ENCODE measurements at regions not wholly inside any gene's neighbourhood (a gene's known extent, or its start where the extent isn't known, plus 50 kb on each side); places are given as distances from the start of the nearest gene placed in this dataset.

DNA sequence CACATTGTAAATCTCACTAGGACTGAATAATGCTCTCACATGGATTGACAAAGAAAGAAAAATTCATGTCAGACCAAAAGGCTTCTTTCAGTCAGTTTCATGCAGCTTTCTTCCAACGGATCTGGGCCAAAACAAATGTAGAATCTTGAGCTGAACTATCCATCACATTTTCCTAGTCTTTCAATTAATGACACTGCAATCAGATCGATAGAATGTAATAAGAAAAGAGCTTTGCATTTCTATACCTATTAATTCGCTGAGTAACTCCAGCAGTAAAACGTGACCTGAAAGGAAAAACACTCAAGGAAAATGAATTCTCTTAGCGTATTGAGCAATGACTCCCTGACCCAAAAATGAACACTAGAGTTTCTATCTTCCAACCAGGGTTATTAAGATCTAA, 194.8 kb upstream of the BLID start:
- no peak for DNase-seq

GRCh38 chr11:122309262-122309925, 193.4 kb upstream of the BLID start:
- DNase-seq: no peak

GRCh38 chr11:122308226-122308625, 192.2 kb upstream of the BLID start:
- DNase-seq: no peak

DNA sequence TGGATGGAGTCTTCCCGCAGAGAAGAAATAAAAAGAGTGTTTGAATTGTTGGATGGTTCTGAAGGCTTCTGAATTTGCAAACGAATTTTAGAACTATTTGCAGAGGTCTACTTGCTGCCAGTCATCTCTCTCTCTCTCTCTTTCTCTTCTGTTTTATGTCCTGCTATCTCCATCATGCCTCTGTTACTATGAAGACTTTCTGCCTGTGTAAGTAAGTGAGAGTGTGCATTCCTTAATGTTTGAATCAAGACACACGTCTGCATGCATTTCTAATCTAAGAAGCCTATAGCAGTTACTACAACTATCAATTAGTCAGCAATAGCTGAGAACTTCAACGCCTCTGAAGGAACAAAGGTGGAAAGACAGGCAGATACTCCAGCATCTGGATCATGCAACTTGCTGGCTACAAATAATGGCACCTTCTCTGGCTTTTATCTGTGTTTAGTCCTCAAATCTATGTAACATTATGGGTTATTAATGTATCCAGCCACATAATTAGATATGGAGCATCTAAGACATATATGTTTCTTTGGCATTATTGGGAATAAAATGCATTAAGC, 191.5 kb upstream of the BLID start:
- no peak for DNase-seq

GRCh38 chr11:122306831-122307391, 190.9 kb upstream of the BLID start:
- DNase-seq: no peak

GRCh38 chr11:122305426-122306320, 189.7 kb upstream of the BLID start:
- no peak for DNase-seq

DNA sequence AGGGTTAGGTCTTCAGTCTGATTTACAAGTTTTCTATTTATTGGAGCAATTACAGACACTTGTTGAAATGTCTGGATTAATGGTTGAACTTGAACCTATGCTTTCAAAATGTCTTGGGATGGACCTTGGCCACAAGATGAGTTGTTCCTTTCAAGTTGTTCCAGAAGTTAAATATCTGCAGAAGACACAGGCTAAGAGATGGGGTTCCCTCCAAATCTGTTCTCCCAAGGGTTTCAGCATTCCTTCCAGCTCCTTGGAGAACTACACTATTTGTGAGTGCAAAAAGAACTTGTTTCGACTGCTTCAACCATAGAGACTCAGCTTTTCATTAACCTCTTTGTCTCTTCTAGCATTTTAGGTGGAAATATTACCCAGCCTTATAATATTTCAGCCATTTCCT, 189.0 kb upstream of the BLID start:
- no peak for DNase-seq

DNA sequence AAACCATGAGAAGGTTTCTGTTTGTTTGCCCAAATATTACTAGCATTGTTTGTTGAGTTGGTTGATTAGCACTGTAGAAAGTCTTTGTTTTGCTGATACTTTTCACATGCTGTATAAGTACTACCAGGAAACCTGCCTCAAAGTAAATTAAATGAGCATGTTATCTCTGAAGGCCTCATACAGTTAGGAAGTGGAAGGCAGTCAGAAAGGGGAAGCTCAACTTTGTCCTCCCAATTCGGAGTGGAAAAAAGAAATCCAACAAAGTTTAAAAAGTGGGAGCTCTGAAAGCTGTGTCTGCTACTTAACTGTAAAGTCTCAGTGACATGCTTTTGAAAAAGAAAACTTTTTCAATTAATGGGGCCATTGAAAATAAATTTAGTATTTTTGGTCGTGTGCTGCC, 188.3 kb upstream of the BLID start:
- no peak for DNase-seq

DNA sequence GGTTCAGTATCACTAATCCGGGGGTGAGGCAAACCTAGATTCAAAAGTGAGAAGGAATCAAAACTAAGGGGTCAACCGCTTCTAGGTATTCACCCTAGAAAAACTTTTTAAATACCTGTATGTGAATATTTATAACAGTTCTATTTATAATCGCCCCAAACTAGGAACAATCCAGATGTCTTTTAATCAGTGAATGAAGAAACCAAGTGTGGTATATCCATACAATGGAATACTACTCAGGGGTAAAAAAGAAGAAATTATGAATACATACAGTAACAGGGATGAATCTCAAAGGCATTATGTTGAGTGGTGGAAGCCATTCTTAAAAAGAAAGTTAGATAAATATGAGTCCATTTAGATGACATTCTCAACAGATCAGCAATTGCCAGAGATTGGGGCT, 178.0 kb upstream of the BLID start:
- no peak for DNase-seq

DNA sequence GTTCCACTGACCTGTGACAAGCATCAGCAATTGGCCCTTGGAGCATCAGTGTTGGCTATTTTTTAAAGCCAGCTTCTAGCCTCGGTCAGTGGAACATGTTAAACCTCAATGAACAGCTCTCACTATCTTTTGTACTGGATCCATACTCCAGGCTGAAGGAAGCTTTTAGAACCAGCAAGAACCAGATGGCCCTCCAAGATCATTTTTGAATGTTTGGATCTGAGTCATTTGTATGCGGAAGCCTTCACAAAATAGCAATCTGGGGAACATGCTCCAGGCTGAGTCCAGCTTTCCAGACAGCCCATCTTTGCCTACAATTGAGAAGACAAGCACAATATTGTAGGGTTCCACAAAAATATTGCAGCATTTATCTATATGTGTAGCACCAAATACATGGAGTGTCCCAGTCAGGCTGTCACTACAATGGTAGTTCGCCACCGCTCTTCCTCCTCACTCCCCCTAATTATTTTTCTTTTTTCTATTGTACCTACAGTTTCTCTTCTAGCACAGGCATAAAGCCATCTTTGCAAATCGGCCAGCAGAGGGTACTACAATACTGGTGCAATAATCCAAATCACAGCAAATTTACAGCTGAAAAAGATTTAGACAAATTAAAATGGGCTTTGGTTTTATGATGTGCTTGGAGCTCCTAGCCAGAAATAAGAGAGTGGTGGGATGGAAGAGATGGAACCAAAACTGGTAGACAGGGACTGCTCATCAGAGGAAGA, 177.4 kb upstream of the BLID start:
- DNase-seq: no peak

- no peak for DNase-seq
Measured at GRCh38 chr11:122287401-122287800, 171.4 kb upstream of the BLID start.

DNA sequence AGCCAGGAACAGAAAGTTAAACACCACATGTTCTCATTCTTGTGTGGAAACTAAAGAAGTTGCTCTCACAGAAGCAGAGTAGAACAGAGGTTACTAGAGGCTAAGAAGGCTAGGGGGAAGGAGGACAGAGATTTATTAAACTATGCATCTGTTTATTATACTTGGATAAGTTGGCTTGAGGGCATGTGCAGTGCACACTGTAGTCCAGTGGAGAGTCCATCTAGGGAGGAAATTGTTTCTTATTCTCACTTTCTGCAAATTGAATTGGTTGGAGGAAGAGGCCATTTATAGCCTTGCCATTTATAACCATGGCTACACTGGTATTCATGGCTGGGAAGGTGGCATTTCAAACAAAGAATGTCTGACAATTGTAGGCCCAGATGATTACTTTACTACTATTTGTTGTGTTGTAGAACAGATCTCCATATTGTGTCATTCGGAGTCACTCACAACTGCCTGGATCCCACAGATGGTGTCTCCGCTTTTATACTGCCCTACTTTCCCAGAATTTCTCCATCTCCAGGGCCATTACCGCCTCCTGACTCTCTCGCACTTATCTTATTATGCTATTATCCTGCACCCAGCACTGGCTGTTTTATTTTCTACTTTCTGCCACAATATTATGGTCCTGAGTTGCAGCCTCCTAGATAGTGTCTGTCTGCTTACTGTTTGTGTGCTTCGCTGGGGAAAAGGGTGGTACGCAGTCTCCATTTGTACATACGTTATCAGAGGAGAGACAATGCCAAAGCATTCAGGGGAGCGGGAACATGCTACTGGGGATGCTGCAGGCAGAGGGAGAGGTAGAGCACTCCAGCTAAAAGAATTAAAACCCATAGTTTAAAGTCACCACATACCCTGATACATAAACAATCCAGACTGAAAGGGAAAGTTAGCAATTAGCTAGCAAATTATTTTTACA, 169.3 kb upstream of the BLID start:
- DNase-seq: no peak

- DNase-seq: no peak
Measured at GRCh38 chr11:122280870-122281269, 164.9 kb upstream of the BLID start.

DNA sequence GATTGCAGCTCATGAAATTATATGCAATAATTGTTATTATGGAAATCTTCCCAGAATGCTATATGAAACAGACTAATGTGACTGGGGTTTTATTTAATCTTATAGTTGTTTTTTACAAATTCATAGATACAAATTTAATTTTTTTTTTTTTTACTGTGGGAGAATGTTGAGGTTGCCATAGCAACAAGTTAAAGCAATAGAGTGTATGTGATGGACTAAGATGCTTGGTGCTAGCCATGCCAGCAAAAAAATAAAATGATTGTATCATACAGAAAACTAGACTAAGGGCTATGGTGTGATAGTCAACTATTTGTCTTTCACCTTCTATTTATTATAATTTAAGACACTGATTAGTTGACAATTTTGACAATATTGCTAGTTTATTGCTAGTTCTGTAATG, 163.2 kb upstream of the BLID start:
- DNase-seq: no peak

- DNase-seq: no peak
Measured at GRCh38 chr11:122277493-122277892, 161.5 kb upstream of the BLID start.

DNA sequence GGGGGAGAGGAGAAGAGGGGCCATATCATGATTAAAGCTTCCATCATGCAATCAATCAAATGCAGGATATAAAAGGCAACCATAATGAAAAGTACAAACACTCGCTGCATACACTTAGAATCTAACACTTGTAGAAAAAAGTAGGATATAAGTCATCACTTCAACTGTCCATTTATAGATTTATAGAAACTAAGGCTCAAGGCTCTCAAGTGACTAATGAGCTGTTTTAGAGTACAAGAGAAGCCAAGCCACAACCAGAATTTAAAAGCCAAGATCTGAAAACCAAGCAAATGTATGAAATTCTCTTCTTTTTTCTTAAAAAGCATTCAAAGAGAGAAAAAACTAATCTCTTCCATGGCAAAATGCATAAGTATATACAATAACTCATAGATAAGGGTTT, 160.2 kb upstream of the BLID start:
- DNase-seq: no peak

GRCh38 chr11:122275508-122275907, 159.5 kb upstream of the BLID start:
- DNase-seq: no peak

DNA sequence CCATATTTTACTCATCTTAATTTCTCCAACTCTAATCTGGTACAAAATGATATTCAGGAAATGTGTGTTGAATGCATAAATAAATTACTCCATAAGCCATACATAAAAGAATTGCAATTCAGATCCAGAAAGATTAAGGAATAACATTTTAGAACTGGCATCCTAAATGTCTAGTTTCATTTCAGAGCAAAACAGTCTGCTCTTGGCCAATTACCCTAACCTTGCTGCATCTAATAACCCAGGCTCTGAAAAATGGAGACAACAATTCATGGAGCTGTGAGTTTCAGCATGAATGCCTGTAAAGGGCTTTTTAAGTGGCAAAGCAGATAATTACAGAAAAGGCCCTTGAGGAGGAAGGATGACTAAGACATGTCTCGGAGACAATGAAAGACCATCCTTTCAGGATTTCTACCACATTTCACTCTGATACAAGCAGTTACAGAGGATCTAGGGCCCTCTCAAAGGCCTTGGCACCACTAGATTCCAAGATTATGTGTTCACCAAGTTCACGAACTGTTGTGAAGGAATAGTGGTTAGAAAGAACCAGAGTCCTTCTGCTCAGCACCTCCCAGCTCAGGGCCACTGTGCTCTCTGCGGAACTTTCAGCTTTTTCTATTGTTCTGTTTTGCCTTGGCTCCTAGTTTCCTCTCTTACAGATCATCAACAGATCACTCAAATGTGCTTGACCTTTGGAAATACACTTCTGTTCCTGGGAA, 157.6 kb upstream of the BLID start:
- DNase-seq: no peak

DNA sequence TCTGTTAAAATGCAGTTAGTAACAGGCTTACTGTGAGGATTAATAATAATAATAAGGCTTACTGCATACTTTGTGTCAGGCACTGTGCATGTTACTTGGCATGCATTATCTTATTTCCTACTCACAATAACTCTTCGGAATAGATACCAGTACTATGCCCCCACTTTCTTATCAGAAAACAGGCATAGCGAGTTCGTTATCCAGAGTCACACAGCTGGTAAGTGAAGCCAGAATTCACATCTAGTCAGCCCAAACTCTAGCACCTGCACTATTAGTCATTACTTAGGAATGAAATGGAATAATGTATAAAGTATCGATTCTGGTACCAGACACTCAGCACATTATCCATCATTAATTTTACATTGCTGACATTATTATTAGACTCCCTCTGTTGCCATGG, 155.7 kb upstream of the BLID start:
- no peak for DNase-seq

DNA sequence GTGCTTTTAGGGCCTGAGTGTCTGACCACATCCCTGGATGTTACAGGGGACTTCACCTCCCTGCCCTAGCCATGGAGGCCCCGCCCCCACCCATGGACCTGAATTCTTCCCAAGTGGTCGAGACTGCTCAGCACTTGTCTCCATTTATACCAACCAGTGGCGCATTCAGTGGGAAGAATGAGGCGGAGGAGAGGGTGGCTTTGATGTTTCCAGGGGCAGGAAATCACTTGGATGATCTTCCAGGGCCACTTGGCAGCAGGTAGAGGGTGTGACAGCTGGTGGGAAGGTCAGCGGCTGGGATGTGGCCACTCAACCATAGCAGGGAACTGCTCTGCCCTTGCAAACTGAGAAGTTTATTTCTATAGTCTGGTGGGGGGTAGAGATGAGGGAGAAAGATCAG, 155.1 kb upstream of the BLID start:
- no peak for DNase-seq

DNA sequence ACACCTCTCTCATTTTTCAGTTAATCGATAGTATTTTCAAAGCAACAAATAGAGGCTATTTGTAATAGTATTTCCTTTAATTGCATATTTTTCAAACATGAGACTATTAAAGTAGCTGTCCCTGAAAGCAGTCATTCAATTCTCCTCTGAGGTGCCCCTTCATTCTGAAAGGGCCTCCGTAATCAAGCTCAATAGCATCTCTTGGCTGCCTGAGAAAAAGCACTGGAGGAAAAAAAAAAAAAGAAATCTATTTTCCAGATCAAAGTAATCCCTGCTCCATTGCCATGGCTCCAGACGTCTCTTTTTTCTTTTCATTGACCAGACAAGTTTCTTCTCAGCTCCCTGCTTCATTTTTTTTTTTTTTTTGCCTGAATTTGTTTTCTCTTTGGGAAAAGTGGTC, 154.5 kb upstream of the BLID start:
- no peak for DNase-seq

Data from NCI-H510A treated with DMSO at 0.1 percent for 48 hours (cell line).